ENCODE measurements at regions not wholly inside any gene's neighbourhood (a gene's known extent, or its start where the extent isn't known, plus 50 kb on each side); places are given as distances from the start of the nearest gene placed in this dataset.
A peak's percentile ranks its signal among the peaks of the same experiment; 100 is the strongest.

DNA sequence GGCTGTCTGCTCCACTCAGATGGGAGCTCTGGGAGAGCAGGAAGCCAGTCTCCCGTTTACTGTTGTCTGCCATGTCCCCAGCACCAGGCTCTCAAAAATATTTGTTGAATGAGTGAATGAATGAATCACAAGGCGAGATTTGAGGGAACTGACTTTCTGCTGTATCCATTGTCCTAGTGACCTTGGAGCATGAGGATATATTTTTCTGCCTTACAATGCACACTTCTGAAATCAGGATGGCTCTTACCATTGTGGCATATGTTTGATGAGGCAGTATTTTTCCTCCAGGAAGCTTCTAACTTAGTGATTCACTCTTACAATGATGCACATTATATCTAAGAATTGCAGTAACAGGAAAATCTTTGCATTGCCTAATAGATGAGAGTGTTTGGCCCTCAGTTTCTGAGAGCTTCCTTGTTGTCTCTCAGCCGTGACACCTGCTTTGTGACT lies 136.4 kb downstream of the RPS24 start:
- Histone ChIP-seq H3K79me2 (ENCODE audit: control insufficient read depth, insufficient read depth, low read length) (no peaks in the 10 kb centered on the region), H3K27ac (ENCODE audit: insufficient read depth, low read length) (no peak overlapping the region), H4K20me1 (ENCODE audit: control insufficient read depth, extremely low read depth, insufficient read depth, low read length) (no peaks in the 10 kb centered on the region), H3K4me3 (replicated peaks in 1 of 4; ENCODE audit: control extremely low read depth in 1 of 4, insufficient read depth in 1 of 4, low read depth in 3 of 4, low read length in 4 of 4) (no peak overlapping the region), H3K9me3 (ENCODE audit: control insufficient read depth, insufficient read depth, low read depth, low read length) (no peaks in the 10 kb centered on the region), H3K4me1 (ENCODE audit: control insufficient read depth, extremely low read depth, insufficient read depth, low read length) (no peaks in the 10 kb centered on the region), H3K36me3 (ENCODE audit: control insufficient read depth, insufficient read depth, low read length) (no peaks in the 10 kb centered on the region), H3K4me2 (ENCODE audit: extremely low read depth, insufficient read depth, low read length) (no peak overlapping the region), H2AFZ (ENCODE audit: low read length) (no peak overlapping the region), H3K27me3 (ENCODE audit: control insufficient read depth, insufficient read depth, low read length) (no peaks in the 10 kb centered on the region), H3K9ac (ENCODE audit: insufficient read depth, low read length) (no peak overlapping the region)
- no peak for TF ChIP-seq EZH2 (IDR thresholded peaks at IDR 0.05; ENCODE audit: low read length, missing control alignments)
- TF ChIP-seq, protein P1, sequence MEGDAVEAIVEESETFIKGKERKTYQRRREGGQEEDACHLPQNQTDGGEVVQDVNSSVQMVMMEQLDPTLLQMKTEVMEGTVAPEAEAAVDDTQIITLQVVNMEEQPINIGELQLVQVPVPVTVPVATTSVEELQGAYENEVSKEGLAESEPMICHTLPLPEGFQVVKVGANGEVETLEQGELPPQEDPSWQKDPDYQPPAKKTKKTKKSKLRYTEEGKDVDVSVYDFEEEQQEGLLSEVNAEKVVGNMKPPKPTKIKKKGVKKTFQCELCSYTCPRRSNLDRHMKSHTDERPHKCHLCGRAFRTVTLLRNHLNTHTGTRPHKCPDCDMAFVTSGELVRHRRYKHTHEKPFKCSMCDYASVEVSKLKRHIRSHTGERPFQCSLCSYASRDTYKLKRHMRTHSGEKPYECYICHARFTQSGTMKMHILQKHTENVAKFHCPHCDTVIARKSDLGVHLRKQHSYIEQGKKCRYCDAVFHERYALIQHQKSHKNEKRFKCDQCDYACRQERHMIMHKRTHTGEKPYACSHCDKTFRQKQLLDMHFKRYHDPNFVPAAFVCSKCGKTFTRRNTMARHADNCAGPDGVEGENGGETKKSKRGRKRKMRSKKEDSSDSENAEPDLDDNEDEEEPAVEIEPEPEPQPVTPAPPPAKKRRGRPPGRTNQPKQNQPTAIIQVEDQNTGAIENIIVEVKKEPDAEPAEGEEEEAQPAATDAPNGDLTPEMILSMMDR (conservative IDR thresholded peaks at IDR 0.05 in 1 of 2, IDR thresholded peaks at IDR 0.05 in 1 of 2; ENCODE audit: low read depth in 1 of 2, low read length in 2 of 2) = no peak
- DNase-seq (ENCODE audit: low read depth in 2 of 2) = peak; percentile 9 to 35

GRCh38 chr10:78171633-78172400 lies 138.2 kb downstream of the RPS24 start:
- no peaks in the 10 kb centered on the region for H3K9me3 ChIP-seq (ENCODE audit: control insufficient read depth, insufficient read depth, low read depth, low read length)
- no peak overlapping the region for H2AFZ ChIP-seq (ENCODE audit: low read length)
- no peaks in the 10 kb centered on the region for H3K36me3 ChIP-seq (ENCODE audit: control insufficient read depth, insufficient read depth, low read length)
- H3K4me2 ChIP-seq (ENCODE audit: extremely low read depth, insufficient read depth, low read length) = no peak overlapping the region
- H3K79me2 ChIP-seq (ENCODE audit: control insufficient read depth, insufficient read depth, low read length) = no peaks in the 10 kb centered on the region
- DNase-seq (ENCODE audit: low read depth in 2 of 2) = no peak
- TF ChIP-seq, protein P1 (conservative IDR thresholded peaks at IDR 0.05 in 1 of 2, IDR thresholded peaks at IDR 0.05 in 1 of 2; ENCODE audit: low read depth in 1 of 2, low read length in 2 of 2) = no peak
- no peak for TF ChIP-seq EZH2 (IDR thresholded peaks at IDR 0.05; ENCODE audit: low read length, missing control alignments)
- no peaks in the 10 kb centered on the region for H4K20me1 ChIP-seq (ENCODE audit: control insufficient read depth, extremely low read depth, insufficient read depth, low read length)
- no peak overlapping the region for H3K4me3 ChIP-seq (replicated peaks in 1 of 4; ENCODE audit: control extremely low read depth in 1 of 4, insufficient read depth in 1 of 4, low read depth in 3 of 4, low read length in 4 of 4)
- H3K27ac ChIP-seq (ENCODE audit: insufficient read depth, low read length) = no peak overlapping the region
- peaks cover under 1% of the 10 kb centered on the region for H3K27me3 ChIP-seq (ENCODE audit: control insufficient read depth, insufficient read depth, low read length)
- no peaks in the 10 kb centered on the region for H3K4me1 ChIP-seq (ENCODE audit: control insufficient read depth, extremely low read depth, insufficient read depth, low read length)
- no peak overlapping the region for H3K9ac ChIP-seq (ENCODE audit: insufficient read depth, low read length)

- peak in 1 of 2 donors; percentile 18 for DNase-seq (ENCODE audit: low read depth in 2 of 2)
- Histone ChIP-seq H3K27me3 (ENCODE audit: control insufficient read depth, insufficient read depth, low read length) (peaks cover 4% of the 10 kb centered on the region), H3K9me3 (ENCODE audit: control insufficient read depth, insufficient read depth, low read depth, low read length) (no peaks in the 10 kb centered on the region), H3K4me3 (replicated peaks in 1 of 4; ENCODE audit: control extremely low read depth in 1 of 4, insufficient read depth in 1 of 4, low read depth in 3 of 4, low read length in 4 of 4) (no peak overlapping the region), H3K4me1 (ENCODE audit: control insufficient read depth, extremely low read depth, insufficient read depth, low read length) (no peaks in the 10 kb centered on the region), H3K9ac (ENCODE audit: insufficient read depth, low read length) (no peak overlapping the region), H3K36me3 (ENCODE audit: control insufficient read depth, insufficient read depth, low read length) (no peaks in the 10 kb centered on the region), H3K79me2 (ENCODE audit: control insufficient read depth, insufficient read depth, low read length) (no peaks in the 10 kb centered on the region), H3K4me2 (ENCODE audit: extremely low read depth, insufficient read depth, low read length) (no peak overlapping the region), H2AFZ (ENCODE audit: low read length) (no peak overlapping the region), H3K27ac (ENCODE audit: insufficient read depth, low read length) (no peak overlapping the region), H4K20me1 (ENCODE audit: control insufficient read depth, extremely low read depth, insufficient read depth, low read length) (no peaks in the 10 kb centered on the region)
- TF ChIP-seq, protein P1 (conservative IDR thresholded peaks at IDR 0.05 in 1 of 2, IDR thresholded peaks at IDR 0.05 in 1 of 2; ENCODE audit: low read depth in 1 of 2, low read length in 2 of 2) = no peak
Measured at GRCh38 chr10:78173360-78174015, 139.8 kb downstream of the RPS24 start.
